GM19452 (cell line): ENCODE measurements at regions not wholly inside any gene's neighbourhood (a gene's known extent, or its start where the extent isn't known, plus 50 kb on each side); places are given as distances from the start of the nearest gene placed in this dataset.
"Not testable (repeated sequence)": the region's sequence is repeated elsewhere in the genome, so short reads cannot be mapped to it uniquely, and the experiment has no call there.

ENCODE experiments used
- ATAC-seq: cut with Tn5 transposase; IDR thresholded peaks from one replicate; pipeline ENCODE4 v1.9.1; 2021; ENCODE audit not compliant: unreplicated experiment

DNA sequence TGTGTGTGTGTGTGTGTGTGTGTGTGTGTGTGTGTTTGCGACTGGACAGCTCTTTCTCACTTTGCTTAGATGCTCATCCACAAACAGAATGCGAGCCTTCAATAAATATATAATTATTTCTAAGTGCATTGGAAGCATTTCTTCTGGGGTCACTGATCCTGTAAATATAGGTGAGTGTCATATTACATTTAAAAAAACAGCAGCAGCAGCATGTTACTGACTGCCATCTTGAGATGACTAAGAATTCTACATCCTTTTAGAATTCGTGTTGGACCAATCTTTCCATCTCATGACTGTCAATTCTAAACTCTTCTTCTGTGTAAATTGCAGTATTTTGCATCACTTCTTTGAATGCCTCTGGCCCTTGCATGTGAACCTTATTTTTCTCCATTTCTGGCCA, 238.0 kb upstream of the DDI1 start:
- ATAC-seq: no peak

DNA sequence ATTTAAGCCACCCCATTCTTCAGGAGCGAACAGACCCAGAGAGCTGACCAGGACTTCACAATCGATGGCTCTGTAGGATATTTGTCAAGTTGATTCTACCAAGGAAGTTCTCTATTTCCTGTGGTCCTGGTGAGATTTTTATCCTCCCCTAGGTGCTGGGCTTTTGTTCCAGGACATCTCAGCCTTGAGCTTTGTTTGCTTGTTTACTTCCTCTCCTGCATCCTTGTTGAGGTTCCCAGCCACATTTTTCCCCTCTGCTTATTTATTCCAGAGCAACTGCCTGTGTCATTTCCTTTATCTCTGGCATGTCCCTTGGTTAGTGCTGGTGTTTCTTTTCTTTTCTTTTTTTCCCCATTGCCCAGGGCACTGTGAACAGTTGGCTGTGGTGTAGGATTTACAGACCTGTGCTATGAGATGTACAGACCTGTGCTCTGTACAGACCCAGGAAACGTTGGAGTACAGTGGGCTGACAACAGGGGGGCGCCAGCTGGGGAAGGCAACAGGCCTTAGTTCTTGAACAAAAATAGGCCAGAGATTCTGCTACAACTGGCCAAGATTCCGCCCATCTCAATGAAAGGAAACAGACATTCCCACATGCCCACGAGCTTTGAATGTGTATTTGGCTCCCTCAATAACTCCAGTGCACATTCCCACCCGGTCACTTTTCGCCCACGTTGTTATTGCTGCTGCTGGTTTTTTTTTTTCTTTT, 235.9 kb upstream of the DDI1 start:
- ATAC-seq: no peak

DNA sequence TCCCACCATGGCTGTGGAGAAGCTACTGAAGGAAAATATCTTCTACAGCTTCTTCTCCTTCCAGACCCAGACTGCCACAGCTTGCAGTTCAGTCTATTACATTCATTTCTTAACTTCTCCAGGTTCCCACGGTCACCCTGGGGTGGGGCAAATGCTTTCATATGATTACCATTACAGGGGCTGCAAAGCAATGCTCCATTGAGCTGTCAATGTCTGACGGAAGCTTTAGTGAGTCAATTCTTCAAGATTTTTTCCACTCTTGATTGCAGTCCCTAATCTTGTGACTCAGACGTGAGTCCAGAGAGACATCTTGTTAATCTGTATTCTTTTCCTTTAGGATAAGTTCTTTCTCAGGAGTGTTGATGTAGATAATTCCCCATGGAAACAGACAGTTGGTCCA, 233.4 kb upstream of the DDI1 start:
- no peak for ATAC-seq

DNA sequence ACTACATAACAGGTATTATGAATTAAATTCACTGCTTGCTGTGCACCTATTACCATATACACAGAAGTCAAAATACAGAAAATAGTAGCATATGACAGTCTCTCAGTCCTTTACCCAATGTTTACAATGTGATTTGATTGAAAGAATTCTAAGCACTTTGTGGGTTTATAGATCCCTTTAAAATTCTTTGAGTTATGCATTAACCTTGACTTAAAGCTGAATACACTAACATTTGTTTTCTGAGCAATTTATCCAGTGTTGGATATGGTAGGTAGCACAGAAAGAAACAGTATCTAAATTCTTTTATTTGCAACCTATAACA, 230.8 kb upstream of the DDI1 start:
- ATAC-seq: no peak

DNA sequence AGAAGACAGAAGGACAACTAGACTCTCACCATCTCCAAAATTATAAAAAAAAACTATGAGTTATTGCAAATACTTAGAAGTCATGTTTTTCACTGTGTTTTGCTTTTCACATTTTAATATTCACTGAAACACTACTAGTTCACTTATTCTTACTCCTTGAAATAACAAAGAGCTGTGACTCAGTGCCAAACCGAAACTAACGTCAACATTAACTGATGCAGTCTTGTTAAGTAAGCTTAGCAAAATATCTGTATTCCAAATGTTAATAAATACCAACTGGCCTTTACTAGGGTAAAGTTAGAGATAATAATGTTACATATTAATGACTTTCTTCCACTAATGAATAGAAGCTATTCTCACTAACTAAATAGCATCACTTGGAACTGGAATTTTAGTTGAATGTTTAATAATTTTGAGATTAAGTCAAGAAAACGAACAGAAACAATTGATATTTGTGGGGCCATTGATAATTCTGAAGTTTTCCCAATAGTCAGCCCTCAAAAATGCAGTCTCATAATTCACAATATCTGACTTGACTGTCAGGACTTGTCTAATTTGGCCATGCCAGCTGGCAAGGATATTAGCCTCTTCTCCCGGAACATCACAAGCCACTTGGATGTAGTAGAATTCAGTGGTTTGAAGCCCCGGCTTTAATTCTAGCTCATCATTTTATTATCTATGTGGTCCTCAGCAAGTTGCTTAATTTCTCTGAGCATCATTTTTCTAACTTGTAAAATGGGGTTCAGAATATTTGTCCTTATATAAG, 230.1 kb upstream of the DDI1 start:
- ATAC-seq: no peak

DNA sequence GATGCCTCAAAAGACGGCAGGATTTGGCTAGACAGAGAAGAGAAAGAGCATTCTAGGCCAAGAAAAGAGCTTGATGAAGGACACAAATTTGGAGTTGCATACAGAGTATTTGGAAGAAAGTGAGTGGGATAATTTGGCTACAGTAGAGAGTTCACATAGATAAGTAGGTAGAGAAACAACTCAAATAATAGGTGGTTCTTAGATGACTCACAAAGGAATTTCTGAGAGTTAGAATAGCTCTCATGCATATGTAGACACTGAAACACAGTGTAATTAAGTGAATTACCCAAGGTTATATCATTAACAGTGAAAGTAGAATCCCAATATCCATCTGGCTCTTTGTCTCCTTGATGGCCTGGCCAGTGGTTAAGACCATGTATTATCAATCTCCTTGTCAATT, 228.6 kb upstream of the DDI1 start:
- no peak for ATAC-seq

DNA sequence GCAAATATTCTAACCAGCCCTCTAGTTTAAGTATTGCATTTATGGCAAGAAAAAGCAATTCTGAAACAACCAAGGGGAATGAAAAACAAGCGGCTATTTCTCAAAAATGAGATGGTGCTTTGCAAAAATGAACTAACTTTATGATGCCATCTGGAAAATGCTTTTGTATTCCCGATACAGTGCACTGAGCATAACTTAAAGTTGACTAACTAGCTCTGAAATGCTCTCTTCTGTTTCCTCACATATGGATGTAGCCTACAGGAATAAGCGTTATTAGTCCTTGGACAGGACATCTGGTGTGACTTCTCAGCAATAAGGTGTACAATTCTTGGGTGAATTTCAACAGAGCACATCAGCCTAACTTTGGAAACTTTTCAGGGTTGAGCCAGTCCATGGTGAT, 228.2 kb upstream of the DDI1 start:
- ATAC-seq: no peak

DNA sequence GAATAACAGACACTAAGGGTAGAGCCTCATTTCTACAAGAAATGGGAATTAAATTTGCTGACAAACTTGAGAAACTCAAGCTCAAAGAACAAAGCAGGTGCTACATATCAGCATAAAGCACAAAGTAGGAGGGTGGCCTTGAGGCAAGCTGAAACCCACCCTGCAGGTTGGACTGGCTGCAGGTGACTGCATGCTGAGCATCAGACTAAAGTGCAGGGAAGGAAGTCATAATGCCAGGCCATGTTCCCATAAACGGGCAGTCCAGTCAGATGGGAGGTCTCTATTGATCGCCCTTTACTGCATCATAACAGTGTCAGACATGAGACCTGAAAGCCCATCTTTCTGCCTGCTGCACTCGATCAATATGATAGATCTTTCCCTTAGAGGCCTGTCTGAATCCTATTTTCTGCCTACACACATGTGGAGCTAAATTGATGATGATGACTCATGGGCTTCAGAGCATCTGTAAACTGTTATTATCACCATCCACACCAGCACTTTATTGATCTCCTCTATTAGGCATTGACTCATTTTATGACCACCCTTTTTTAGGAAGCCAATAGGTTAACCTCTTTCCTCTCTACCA, 224.5 kb upstream of the DDI1 start:
- no peak for ATAC-seq

DNA sequence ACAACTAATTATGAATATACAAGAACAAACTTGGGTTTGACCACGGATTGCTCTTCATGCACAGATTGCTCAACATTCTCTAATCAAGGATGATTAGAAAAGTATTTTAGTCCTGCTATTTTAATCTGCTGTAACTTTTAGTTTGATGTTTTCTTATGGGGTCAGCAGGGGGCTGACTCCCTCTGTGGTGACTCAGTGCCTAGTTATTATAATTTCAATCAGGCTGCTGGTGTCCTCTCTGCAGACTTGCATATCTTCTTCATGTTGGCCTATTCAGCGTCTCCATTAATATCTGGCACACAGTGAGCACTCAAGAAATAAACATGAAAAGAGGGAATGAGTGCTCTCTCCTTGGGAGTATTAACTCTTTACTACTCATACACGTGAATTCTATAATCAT, 223.8 kb upstream of the DDI1 start:
- ATAC-seq: no peak

DNA sequence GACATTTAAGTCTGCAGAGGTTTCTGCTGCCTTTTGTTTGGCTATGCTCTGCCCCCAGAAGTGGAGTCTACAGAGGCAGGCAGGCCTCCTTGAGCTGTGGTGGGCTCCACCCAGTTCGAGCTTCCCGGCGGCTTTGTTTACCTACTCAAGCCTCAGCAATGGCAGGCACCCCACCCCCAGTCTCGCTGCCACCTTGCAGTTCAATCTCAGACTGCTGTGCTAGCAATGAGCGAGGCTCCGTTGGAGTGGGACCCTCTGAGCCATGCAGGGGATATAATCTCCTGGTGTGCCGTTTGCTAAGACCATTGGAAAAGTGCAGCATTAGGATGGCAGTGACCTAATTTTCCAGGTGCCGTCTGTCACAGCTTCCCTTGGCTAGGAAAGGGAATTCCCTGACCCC, 216.1 kb upstream of the DDI1 start:
- not testable (repeated sequence) for ATAC-seq

DNA sequence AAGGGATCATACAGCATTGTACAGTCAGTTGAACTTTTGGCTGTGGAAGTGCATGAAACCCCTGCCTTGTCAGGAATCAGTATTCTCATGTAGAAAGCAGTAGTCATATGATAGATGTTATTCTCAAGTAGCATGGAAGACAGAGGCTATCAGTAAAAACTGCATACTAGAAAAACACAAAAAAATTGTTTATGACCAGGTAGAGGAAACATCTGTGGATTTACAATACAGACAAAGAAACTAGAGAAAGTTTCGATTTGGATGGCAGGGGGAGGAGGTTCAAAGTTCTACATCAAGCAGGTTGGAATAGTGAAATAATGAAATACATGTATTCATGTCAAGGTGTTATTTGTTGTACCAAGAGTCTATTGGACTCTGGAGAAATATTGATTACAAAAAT, 212.3 kb upstream of the DDI1 start:
- no peak for ATAC-seq

DNA sequence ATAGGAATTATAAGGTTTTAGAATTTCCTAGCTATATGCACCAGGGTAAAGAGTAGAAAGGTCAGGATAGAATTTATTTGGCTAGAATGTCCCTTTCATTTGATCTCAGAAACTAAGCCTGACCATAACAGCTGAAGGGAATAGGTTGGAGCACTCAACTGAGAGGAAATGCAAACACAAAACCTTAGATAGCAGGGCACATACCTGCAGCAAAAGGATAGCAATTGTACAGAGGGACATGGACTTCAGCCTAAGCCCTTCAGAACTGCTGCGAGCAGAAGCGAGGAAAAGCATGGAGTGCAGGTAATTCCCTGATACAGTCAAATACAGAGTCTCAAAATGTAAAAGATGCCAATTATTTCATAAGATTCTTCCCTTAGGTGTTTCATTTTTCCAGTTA, 211.0 kb upstream of the DDI1 start:
- no peak for ATAC-seq

DNA sequence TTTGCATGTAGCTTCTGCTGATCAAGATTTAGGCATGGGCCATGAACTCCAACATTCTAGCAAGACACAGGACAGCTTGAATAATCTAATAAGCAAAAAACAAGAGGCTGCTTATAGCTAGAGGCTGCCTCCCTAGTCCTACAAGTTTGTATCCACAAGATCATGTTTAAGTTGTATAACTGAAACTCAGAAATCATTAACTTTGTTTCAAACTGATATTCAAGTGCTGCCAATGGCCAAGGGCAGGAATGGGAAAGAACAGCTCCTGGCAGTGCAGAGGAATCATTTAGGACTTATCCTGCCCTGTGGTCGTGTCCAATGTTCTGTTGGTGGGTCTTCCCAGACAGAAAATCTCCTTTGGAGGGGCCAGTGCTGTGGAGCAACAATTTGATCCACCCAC, 209.6 kb upstream of the DDI1 start:
- no peak for ATAC-seq

DNA sequence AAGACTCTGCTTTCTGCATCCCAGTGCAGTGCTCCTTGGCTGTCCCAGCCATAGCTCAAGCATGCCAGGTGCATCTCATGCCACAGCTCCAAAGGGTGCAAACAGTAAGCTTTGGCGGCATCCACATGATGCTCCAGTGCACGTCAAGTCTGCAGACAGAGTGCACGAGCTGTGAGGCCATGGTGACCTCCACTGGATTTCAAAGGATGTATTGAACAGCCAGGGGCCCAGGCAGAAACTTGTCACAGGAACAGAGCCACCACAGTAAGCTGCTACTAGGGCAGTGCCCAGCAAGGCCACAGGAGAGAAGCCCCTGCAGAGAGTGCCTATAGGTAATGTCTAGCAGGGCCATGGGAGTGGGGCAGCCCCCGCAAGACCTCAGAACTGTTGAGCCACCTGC, 206.8 kb upstream of the DDI1 start:
- ATAC-seq: no peak

DNA sequence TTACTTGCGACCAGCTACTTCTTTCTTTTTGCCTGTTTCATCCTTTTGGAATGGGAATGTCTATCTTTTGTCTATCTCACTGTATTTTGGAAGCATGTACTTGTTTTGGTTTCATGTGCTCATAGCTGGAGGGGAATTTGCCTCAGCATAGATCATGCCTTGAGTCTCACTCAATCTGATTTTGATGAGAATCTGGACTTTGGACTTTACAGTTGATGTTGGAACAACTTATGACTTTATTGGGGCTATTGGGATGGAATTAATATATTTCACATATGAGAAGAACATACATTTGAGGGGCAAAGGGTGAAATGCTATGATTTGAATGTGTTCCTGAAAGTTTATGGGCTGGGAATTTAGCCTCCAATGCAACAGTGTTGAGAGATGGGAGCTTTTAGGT, 206.2 kb upstream of the DDI1 start:
- ATAC-seq: no peak

DNA sequence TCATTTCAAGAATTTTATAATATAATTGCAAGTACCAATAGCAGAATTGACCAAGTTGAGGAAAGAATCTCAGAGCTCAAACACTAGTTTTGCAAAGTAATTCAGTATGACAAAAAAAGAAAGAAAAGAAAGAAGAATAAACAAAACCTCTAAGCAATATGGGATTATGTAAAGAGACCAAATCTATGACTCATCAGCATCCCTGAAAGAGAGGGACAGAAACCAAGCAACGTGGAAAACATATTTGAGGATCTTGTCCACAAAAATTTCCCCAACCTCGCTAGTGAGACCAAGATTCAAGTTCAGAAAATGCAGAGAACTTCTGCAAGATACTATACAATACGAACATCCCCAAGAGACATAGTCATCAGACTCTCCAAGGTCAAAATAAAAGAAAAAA, 203.7 kb upstream of the DDI1 start:
- ATAC-seq: no peak

DNA sequence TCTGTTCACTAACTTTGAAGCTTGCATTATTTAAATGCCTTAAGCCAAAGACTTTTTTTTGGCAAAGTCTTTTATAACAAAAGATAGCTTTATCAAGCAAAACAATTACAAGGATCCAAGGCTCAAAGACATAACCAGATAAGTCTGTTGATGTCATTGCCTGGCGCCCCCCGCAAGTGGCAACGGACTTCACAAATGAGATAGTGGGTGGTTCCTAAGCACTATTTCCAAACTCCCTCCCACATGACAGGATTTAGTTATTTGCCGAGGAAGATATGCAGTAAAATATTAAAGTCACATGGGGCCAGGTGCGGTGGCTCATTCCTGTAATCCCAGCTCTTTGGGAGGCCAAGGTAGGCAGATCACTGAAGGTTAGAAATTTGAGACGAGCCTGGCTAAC, 194.2 kb upstream of the DDI1 start:
- no peak for ATAC-seq

DNA sequence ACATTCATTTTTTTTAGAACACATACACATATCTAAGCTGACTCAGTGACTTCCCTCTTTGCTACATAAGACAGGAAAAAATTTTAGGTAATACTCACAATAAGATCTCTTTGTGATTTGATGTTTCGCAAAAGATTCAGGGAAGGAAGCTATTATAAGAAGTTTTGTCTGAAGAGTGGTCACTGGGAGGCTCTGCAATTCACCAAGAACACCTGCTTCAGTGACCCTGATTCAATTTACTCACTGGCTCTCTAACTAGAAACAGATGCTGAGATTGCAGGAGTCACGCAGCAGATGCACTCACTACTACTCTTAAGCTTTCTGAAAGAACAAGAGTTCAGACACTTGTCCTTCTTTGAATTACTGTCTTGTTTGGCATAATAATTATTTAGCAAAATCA, 193.6 kb upstream of the DDI1 start:
- no peak for ATAC-seq

DNA sequence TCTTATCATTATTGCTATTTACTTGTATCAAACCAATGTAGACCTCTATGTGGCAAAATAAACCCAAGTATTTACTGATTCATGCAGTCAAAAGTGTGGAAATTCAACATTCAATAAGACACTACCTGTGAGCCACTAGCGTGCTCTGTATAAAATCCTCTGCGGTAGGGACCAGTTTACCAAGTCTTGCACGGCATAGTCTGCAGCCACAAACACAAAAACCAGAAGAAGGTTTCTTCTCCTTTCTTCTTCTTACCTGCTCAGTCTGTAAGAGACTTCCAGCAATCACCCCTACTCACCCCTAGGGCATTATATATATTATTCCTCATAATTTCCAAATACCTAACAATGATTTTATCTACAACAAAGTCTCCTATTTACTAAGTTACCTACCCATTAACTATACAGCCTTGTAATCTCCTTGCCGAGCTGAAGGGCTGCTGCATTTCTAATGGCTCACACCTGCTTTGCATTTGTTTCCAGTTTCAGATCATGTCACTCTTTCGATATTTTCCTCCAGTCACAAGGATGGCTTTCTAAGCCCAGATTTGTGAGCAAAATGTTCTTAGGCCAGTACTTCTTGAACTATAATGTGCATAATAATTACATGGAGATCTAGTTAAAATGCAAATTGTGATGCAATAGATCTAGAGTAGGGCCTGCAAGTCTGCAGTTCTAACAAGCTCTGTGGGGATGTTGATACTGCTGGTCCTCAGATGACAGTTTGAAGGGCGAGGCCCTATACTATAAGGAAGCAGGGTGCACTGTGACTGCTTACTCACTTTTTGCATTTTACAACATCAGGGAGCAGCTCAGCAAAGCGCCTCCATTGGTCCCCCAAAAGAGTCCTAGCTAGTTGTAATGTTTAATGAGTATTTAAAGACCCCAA, 191.9 kb upstream of the DDI1 start:
- ATAC-seq: peak; percentile 97

DNA sequence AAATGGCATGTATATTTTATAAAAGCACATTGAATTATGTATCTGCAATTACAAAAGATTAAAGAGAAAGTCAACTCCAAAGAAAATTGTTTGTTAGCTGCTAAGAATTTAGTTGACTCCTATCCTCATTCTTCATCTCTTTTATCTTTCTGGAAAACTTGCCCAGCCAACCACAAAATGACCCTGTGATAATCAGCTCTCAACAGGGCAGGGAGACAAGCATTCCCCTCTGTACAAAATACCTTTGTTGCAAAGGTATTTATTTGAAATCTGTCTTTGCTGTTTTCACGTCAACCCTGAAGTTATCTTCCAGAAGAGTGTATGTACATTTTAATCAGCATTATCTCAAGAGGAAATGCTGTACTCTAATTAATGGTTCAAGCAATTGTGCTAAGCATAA, 191.1 kb upstream of the DDI1 start:
- ATAC-seq: no peak

DNA sequence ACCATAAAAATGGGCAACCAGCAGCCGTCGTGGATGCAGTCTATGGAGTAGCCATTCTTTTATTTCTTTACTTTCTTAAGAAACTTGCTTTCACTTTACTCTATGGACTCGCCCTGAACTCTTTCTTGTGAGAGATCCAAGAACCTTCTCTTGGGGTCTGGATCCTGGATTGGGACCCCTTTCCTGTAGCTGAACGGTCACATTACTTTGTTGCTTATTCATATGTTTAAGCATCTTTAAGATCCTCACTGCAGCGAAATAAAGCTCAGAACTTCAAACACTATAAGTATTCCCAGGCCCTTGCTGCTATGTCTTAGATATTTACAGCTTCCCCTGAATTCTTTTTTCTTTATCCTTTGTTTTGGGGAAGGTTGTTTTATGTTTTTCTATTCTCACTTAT, 187.8 kb upstream of the DDI1 start:
- ATAC-seq: no peak

DNA sequence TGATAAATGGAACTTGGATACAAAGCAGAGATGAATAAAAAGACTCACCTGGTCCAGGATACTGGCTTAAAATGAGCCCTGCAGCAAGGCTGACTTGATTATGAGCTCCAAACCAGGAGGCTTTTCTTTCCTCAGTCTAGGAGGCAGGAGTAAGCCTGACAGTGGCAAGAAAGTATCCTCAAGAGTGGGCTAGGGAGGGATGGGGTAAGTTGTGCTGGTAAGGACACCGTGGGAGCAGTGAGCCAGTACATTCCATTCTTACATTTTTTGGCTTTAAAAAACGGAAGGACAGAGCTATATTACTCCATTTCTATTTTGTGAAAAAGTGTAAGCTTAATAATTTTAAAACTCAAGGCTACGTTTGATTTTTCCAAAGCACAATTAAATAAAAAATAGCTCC, 187.1 kb upstream of the DDI1 start:
- no peak for ATAC-seq
